BE2C (cell line): ENCODE measurements at regions not wholly inside any gene's neighbourhood (a gene's known extent, or its start where the extent isn't known, plus 50 kb on each side); places are given as distances from the start of the nearest gene placed in this dataset.

Experiments used
- DNase-seq: peaks from one replicate; pipeline ENCODE4 v3.0.0-alpha.2; 2020
- H3K27me3 ChIP-seq: fragments of 250-450 bp; sonication (Bioruptor Pico); 2 replicates; pipeline ENCODE4 v1.5.1; 2020; ENCODE audit warnings: mild to moderate bottlenecking
- H3K36me3 ChIP-seq: fragments of 250-450 bp; sonication (Bioruptor Pico); 2 replicates; pipeline ENCODE4 v1.5.1; 2020; ENCODE audit warnings: mild to moderate bottlenecking
- H3K4me1 ChIP-seq: fragments of 250-450 bp; sonication (Bioruptor Pico); 2 replicates; pipeline ENCODE4 v1.5.1; 2020
- H3K4me3 ChIP-seq: 2 replicates; pipeline ENCODE4 v1.5.1; 2011; ENCODE audit warnings: low read depth, low read length
- H3K9me3 ChIP-seq: fragments of 250-450 bp; sonication (Bioruptor Pico); 2 replicates; pipeline ENCODE4 v1.5.1; 2020
- TF ChIP-seq, protein P1 (sequence below): IDR thresholded peaks from 2 replicates; pipeline ENCODE4 v1.5.1; 2012; ENCODE audit warnings: mild to moderate bottlenecking, low read depth, low read length

DNA sequence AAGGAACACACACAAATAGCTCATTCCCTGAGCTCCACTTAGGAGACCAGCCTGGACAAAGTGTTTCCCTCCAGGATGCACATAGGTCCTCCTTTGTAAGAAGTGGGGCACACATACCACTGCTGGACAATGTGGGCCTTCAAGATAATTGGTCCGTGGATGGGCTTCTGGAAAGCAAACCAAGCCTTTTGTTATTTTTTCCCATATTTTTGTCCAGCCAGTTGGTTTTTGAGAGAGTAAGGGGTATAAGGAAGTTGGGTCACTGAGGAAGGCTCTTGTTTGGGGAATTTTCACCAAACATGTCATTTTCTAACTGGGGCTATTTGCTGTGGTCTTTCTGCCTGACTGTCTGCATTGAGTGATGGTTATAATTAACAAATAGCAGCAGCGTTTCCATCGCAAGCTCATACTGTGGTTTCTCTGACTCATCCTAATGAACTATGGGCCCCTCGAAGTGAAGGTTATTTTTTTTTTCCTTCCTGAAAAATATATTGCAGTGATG, 306.3 kb upstream of the DUSP10 start:
- H3K9me3 ChIP-seq: no peaks in the 10 kb centered on the region
- no peaks in the 10 kb centered on the region for H3K36me3 ChIP-seq
- no peaks in the 10 kb centered on the region for H3K27me3 ChIP-seq
- no peak for DNase-seq
- TF ChIP-seq, protein P1, sequence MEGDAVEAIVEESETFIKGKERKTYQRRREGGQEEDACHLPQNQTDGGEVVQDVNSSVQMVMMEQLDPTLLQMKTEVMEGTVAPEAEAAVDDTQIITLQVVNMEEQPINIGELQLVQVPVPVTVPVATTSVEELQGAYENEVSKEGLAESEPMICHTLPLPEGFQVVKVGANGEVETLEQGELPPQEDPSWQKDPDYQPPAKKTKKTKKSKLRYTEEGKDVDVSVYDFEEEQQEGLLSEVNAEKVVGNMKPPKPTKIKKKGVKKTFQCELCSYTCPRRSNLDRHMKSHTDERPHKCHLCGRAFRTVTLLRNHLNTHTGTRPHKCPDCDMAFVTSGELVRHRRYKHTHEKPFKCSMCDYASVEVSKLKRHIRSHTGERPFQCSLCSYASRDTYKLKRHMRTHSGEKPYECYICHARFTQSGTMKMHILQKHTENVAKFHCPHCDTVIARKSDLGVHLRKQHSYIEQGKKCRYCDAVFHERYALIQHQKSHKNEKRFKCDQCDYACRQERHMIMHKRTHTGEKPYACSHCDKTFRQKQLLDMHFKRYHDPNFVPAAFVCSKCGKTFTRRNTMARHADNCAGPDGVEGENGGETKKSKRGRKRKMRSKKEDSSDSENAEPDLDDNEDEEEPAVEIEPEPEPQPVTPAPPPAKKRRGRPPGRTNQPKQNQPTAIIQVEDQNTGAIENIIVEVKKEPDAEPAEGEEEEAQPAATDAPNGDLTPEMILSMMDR: no peak
- H3K4me1 ChIP-seq: peaks cover 14% of the 10 kb centered on the region
- H3K4me3 ChIP-seq: no peak overlapping the region

DNA sequence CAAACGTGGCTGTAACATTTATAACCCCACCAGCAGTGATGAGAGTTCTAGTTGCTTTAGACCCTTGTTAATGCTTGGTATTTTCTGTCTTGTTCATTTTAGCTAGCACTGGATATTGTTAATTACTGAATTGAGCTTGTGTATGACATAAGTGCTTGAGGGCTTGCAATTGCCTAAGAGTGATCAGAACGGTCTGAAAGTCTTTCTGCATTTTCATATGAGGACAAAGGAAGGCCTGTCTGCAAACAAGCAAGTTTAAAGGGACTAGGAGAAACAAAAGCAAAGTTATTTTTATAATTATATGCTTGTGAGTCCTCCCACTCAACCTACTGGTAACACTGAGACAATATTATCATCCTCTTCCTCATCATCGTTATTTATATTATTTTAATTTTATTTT, 305.5 kb upstream of the DUSP10 start:
- H3K27me3 ChIP-seq: no peaks in the 10 kb centered on the region
- TF ChIP-seq, protein P1: no peak

DNA sequence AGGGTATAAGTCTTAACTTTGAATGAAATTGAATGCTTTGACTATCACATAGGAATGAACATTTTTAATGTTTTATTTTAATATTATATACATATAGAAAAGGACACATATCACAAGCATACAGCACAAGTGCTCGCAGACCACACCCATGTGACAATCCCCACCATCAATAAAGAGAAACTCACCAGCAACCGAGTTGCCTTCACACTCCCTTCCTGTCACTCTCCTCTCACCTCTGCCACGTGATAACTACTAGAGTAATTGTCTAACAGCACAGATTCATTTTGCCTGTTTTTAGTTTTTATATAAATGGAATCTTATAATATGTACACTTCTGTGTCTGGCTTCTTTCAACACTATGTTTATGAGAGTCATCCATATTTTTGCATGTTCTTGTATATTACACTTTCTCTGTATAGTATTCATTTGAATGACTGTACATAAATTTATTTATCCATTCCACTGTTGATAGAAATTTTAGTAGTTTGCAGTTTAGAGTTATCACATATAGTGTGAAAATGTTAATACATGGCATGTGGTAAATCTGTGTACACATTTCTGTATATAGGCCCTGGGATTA, 304.9 kb upstream of the DUSP10 start:
- no peaks in the 10 kb centered on the region for H3K36me3 ChIP-seq
- H3K27me3 ChIP-seq: no peaks in the 10 kb centered on the region
- no peaks in the 10 kb centered on the region for H3K9me3 ChIP-seq
- H3K4me3 ChIP-seq: no peak overlapping the region
- TF ChIP-seq, protein P1: no peak
- peaks cover 21% of the 10 kb centered on the region for H3K4me1 ChIP-seq
- no peak for DNase-seq

More for the DNA sequence above, 305.5 kb upstream of the DUSP10 start:
- H3K36me3 ChIP-seq: no peaks in the 10 kb centered on the region
- no peak for DNase-seq
- no peak overlapping the region for H3K4me3 ChIP-seq
- H3K4me1 ChIP-seq: peaks cover 21% of the 10 kb centered on the region
- H3K9me3 ChIP-seq: no peaks in the 10 kb centered on the region

DNA sequence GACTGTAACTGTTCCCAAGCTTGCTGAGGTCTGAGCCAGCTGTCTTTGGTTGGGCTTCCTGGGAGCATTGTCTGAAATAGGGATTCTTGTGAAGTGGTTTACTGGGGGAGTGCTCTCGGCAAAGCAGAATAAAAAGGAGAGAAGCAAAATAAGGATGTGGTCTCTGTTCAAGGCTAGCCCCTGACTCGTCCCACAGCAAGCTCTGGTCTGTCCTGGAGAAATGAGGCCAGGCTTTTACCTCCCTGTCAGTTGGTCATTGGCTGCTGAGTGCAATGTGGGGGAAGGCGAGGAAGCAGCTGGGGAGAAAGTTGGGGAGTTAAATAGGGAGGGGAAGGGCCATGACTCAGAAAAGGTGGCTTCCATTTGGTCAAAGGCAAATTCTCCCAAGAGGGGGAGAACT, 303.9 kb upstream of the DUSP10 start:
- Histone ChIP-seq H3K9me3 (no peaks in the 10 kb centered on the region), H3K4me3 (no peak overlapping the region), H3K4me1 (peaks cover 21% of the 10 kb centered on the region), H3K36me3 (no peaks in the 10 kb centered on the region), H3K27me3 (no peaks in the 10 kb centered on the region)
- DNase-seq: no peak
- TF ChIP-seq, protein P1: no peak

DNA sequence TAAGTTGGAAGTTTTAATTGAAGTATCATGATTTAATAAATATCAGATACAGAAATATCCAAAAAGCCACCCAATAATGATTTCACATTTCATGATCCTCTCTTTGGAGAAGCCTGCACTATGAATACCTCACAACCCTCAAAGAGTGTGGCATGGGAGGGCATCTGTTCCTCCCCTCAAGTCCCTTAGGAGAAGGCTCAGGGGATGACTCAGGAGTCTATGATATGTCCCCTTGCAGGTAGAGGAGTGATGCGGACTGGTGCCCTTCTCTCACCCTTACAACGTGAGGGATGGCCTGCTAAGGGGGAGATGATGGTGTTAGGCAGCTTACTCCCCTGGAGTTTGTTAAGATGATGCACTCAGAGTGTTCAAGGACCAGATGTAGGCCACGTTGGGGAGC, 303.3 kb upstream of the DUSP10 start:
- TF ChIP-seq, protein P1: no peak
- Histone ChIP-seq H3K9me3 (no peaks in the 10 kb centered on the region), H3K27me3 (no peaks in the 10 kb centered on the region), H3K4me1 (peaks cover 21% of the 10 kb centered on the region), H3K36me3 (no peaks in the 10 kb centered on the region), H3K4me3 (no peak overlapping the region)
- DNase-seq: no peak

DNA sequence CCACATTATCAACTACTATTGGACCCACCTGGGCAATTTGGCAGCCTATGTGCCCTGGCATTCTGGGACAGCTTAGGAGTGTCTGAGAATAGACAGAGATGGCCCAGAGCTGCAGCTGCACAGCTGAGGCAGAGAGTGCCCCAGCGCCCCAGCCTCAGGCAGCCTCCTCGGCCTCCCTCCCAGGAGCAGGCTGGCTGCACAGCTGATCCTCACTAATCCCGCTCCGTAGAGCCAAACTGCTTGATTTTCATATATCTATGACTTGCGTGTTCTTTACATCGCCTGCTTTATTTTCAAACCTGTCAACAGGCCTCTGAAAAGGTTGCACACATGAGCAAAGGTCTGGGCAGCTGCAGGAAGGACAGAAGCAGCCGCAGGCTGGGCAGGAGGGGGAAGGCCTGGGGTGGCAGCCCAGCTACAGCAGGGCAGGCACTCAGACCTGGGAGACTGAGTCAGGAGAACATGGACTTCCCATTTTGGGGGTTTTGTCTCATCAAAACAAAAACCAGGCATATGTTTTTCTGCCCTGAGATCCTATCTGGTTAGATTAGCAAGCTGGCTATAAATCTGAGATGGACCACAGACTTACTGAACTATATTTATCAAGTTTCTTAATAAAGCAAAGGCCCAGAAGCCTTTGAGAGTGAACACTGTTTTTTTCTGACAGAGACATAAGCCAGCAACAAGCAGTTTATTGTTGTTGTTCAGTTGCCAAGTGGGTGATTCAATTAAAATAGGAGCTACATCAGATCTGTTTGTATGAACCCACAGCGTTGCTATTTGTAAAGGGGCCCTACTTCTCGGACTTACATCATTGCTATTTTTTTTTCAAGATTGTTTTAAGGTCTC, 301.8 kb upstream of the DUSP10 start:
- H3K36me3 ChIP-seq: no peaks in the 10 kb centered on the region
- TF ChIP-seq, protein P1: no peak
- H3K4me1 ChIP-seq: peaks cover 23% of the 10 kb centered on the region
- peak; percentile 86 for DNase-seq
- no peaks in the 10 kb centered on the region for H3K27me3 ChIP-seq
- H3K4me3 ChIP-seq: no peak overlapping the region
- H3K9me3 ChIP-seq: no peaks in the 10 kb centered on the region
